ENCODE measurements at regions not wholly inside any gene's neighbourhood (a gene's known extent, or its start where the extent isn't known, plus 50 kb on each side); places are given as distances from the start of the nearest gene placed in this dataset.

- TF ChIP-seq CTCF (IDR thresholded peaks at IDR 0.05; ENCODE audit: control extremely low read depth in 1 of 3, insufficient read depth in 1 of 3, low read depth in 1 of 3, low read length in 3 of 3) (no peak), ATF3 (IDR thresholded peaks at IDR 0.05; ENCODE audit: insufficient read depth, low read depth, low read length) (no peak)
Observed at GRCh38 chr9:31030741-31031202, 1353.7 kb upstream of the ACO1 start.
